Myocyte (in vitro differentiated cells): ENCODE measurements at regions not wholly inside any gene's neighbourhood (a gene's known extent, or its start where the extent isn't known, plus 50 kb on each side); places are given as distances from the start of the nearest gene placed in this dataset.

Experiments
- DNase-seq: peaks from one replicate; pipeline ENCODE4 v3.0.0-alpha.2; 2012; ENCODE audit warnings: low read depth

- no peak for DNase-seq
Observed at GRCh38 chr14:57943541-57943940, 77.6 kb upstream of the SLC35F4 start.

- peak; percentile 0 for DNase-seq
Observed at GRCh38 chr14:57943038-57943437, 77.1 kb upstream of the SLC35F4 start.

- no peak for DNase-seq
Observed at GRCh38 chr14:57939084-57939483, 73.2 kb upstream of the SLC35F4 start.

GRCh38 chr14:57938533-57938932 lies 72.6 kb upstream of the SLC35F4 start:
- DNase-seq, result no peak

DNA sequence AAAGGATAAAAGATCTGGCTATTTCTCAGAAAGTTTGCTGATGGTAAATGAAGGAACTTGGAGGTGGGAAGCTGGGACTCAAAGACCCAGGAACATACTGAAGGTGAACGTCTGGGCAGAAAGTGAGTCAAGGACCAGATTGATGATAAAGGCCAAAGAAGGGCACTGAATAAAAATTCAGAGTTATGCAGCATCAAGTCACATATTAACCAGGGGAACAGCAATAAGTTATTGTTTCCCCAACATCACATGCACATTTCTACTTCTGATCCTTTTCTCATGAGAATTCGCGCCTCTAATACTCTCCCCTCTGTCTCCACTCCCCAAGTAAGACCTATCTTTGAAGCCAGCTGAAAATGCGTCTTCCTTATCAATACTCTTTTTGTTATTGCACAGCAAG lies 71.8 kb upstream of the SLC35F4 start:
- DNase-seq, result no peak

DNA sequence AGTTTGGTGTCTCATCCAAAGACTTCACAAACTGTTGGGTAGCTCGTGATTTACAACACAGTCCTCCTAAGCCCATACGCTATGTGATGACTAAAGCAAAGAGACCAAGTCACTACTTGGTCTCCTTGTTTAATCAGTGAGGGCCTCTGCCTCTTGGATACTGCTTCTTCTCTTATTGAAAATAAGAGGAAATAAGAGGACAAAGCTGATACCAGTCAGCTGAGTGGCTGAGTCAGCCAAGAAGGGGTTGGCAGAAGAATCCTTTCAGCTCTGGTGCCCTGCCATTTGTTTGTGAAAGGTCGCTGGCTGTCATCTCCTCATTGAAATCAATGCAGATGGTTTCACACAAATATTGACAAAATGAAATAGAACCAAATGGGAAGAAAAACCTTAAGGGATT lies 67.5 kb upstream of the SLC35F4 start:
- DNase-seq, result no peak

DNA sequence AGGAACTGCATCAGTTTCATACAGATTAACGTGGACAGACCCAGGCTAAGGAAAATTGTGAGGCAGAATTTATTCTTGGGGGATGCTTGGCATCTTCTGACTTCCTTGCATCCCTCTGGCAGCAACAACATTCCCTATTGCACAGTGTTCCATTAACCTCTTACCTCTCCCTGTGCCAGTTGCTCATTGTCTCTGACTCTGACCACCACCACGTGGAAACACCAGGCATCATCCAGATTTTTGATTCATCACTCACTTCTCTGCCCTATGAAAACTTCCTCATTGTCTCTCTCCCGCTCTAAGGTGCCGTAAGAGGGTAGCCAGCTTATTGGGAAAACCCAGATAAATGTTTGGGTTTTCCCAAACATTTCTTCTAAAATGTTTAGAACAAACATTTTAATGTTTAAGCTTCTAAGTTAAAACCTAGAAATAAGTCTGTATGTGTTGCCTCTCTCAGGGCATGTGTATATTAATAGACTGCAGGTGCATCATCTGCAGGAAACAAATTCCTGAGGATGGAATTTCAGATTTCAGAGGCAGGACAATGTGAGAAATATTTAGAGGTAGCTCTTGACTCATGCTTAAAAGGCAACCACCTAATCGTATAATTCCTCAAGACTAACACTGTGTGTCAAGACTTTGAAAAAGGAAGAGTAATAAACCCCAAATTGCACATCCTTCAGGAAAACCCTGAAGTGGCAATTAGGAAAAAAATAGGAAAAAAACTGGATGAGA lies 64.5 kb upstream of the SLC35F4 start:
- no peak for DNase-seq

GRCh38 chr14:57928732-57929131 lies 62.8 kb upstream of the SLC35F4 start:
- DNase-seq, result no peak

- DNase-seq, result no peak
Observed at GRCh38 chr14:57921377-57921776, 55.5 kb upstream of the SLC35F4 start.

DNA sequence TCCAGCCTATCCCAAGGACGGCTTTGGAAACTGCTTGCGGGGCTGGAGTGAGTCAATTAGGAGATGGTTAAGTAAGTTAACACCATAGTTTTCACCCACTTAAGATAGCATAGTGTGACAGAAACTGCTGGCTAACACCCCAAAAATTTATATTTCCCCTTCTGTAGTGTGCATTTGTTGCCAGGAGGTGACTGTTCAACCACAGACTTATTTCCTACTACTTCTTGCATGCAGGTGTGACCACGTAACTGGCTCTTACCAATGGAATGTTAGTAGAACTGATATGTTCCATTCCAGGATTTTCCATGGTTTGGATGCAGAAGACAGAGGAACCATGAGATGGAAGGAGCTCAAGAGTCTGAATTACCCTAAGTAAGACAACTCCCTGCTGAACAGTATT lies 52.9 kb upstream of the SLC35F4 start:
- no peak for DNase-seq
